B cell (primary cell): ENCODE measurements at regions not wholly inside any gene's neighbourhood (a gene's known extent, or its start where the extent isn't known, plus 50 kb on each side); places are given as distances from the start of the nearest gene placed in this dataset.

Source experiments
- ATAC-seq: fragments of 200-7000 bp; cut with Tn5 transposase; one replicate; pipeline ENCODE4 v1.10.0; 2021; ENCODE audit warnings: low read depth, mild to moderate bottlenecking, moderate number of reproducible peaks, moderate library complexity
- CTCF ChIA-PET: fragments of 350-600 bp; sonication (Branson Sonifier 250); formaldehyde crosslinking; loops from one replicate; lab custom pipeline; 2021; ENCODE audit warnings: antibody characterized with exemption, inconsistent platforms; lab: Charles Lee
- POLR2A ChIA-PET: fragments of 350-600 bp; sonication (Branson Sonifier 250); formaldehyde crosslinking; loops from one replicate; lab custom pipeline; 2021; ENCODE audit warnings: antibody characterized with exemption; lab: Charles Lee
- DNase-seq: peaks from one replicate; pipeline ENCODE4 v3.0.0; 2013
- H2AFZ ChIP-seq: 2 replicates; pipeline ENCODE4 v1.6.1; 2012; ENCODE audit warnings: mild to moderate bottlenecking, low read depth, low read length; ENCODE audit not compliant: insufficient read depth, poor library complexity, severe bottlenecking
- H3K27ac ChIP-seq, 2 donors: 1 replicate in 1 of 2; 2 replicates in 1 of 2; pipeline ENCODE4 v1.5.1; 2012 to 2013; ENCODE audit warnings: low read length in 2 of 2, mild to moderate bottlenecking in 2 of 2, moderate library complexity in 1 of 2
- H3K27me3 ChIP-seq, 4 experiments: fragments of 200-600 bp in 1 of 4; sonication (generic) in 1 of 4; replicated peaks in 1 of 4; 1 replicate in 2 of 4; 2 replicates in 2 of 4; pipeline versions ENCODE4 v1.6.1 to v1.7.0; 2013 to 2016; ENCODE audit warnings: low read length in 3 of 4, mild to moderate bottlenecking in 2 of 4, mixed read lengths in 1 of 4, moderate library complexity in 1 of 4; ENCODE audit not compliant: insufficient read depth in 4 of 4, control insufficient read depth in 3 of 4; ENCODE audit errors: control extremely low read depth in 1 of 4
- H3K36me3 ChIP-seq, 2 experiments: replicated peaks in 1 of 2; 1 replicate in 1 of 2; 2 replicates in 1 of 2; pipeline versions ENCODE4 v1.6.1 to v1.7.1; 2013; ENCODE audit warnings: low read length in 1 of 2; ENCODE audit not compliant: insufficient read depth in 2 of 2, control insufficient read depth in 1 of 2; ENCODE audit errors: control extremely low read depth in 1 of 2, extremely low read depth in 1 of 2
- H3K4me1 ChIP-seq, 2 donors: fragments of 200-600 bp in 1 of 2; sonication (generic) in 1 of 2; 1 replicate in 1 of 2; 2 replicates in 1 of 2; pipeline versions ENCODE4 v1.5.1 to v1.6.1; 2013 to 2017; ENCODE audit warnings: low read length in 2 of 2; ENCODE audit not compliant: control insufficient read depth in 2 of 2, insufficient read depth in 2 of 2
- H3K4me2 ChIP-seq: replicated peaks from 2 replicates; pipeline ENCODE3; 2012; ENCODE audit warnings: mild to moderate bottlenecking, low read depth, low read length; ENCODE audit not compliant: poor library complexity, severe bottlenecking
- H3K4me3 ChIP-seq, 5 experiments: fragments of 200-600 bp in 1 of 5; sonication (generic) in 1 of 5; 1 replicate in 3 of 5; 2 replicates in 2 of 5; pipeline versions ENCODE4 v1.5.1 to v1.7.0; 2011 to 2016; ENCODE audit warnings: low read length in 4 of 5, mild to moderate bottlenecking in 4 of 5, low read depth in 2 of 5, control low read depth in 1 of 5, moderate library complexity in 1 of 5; ENCODE audit not compliant: insufficient read depth in 1 of 5; ENCODE audit errors: control extremely low read depth in 1 of 5, extremely low read depth in 1 of 5
- H3K79me2 ChIP-seq: fragments of 200-600 bp; sonication (generic); one replicate; pipeline ENCODE4 v1.6.0; 2016; ENCODE audit warnings: low read length; ENCODE audit not compliant: control insufficient read depth, insufficient read depth
- H3K9ac ChIP-seq: fragments of 200-600 bp; sonication (generic); 2 replicates; pipeline ENCODE4 v1.6.1; 2017; ENCODE audit warnings: mild to moderate bottlenecking, low read length, moderate library complexity
- H3K9me3 ChIP-seq, 3 donors: one replicate each; pipeline versions ENCODE4 v1.6.1 to v1.7.1; 2013; ENCODE audit warnings: low read length in 2 of 3; ENCODE audit not compliant: control insufficient read depth in 2 of 3, insufficient read depth in 1 of 3; ENCODE audit errors: control extremely low read depth in 1 of 3
- H4K20me1 ChIP-seq: 2 replicates; pipeline ENCODE4 v1.6.0; 2012; ENCODE audit warnings: mild to moderate bottlenecking, low read length; ENCODE audit not compliant: insufficient read depth, control insufficient read depth, poor library complexity, severe bottlenecking
- H3K27ac Mint-ChIP-seq: one replicate; pipeline ENCODE4 v1.8.0; 2021; ENCODE audit warnings: mixed read lengths
- H3K27me3 Mint-ChIP-seq: one replicate; pipeline ENCODE4 v1.8.0; 2021; ENCODE audit warnings: mixed read lengths
- H3K4me1 Mint-ChIP-seq: one replicate; pipeline ENCODE4 v1.8.0; 2021; ENCODE audit warnings: mixed read lengths
- H3K4me3 Mint-ChIP-seq: one replicate; pipeline ENCODE4 v1.8.0; 2021; ENCODE audit warnings: mixed read lengths
- H3K9me3 Mint-ChIP-seq: one replicate; pipeline ENCODE4 v1.8.0; 2022; ENCODE audit warnings: mixed read lengths; ENCODE audit not compliant: insufficient read depth
- EZH2 ChIP-seq: IDR thresholded peaks from 2 replicates; pipeline ENCODE4 v1.6.1; 2012; ENCODE audit warnings: borderline replicate concordance, low read depth, mild to moderate bottlenecking, moderate library complexity, low read length; ENCODE audit not compliant: insufficient read depth, poor library complexity, severe bottlenecking
- WGBS: methylation state at CpG from one replicate; pipeline ENCODE4 v1.1.5; 2013; ENCODE audit warnings: missing lambda C conversion rate; ENCODE audit not compliant: insufficient coverage; 5-methylcytosine and 5-hydroxymethylcytosine counted together
- intact Hi-C: fragments of 100-400 bp; cut with micrococcal nuclease; formaldehyde crosslinking; loops from one replicate; pipeline ENCODE4 v1.10.0; 2022
- TF ChIP-seq, protein P1 (sequence below): fragments of 200-600 bp; IDR thresholded peaks from one replicate; pipeline ENCODE4 v1.8.0; 2022; ENCODE audit warnings: antibody characterized with exemption, mild to moderate bottlenecking

DNA sequence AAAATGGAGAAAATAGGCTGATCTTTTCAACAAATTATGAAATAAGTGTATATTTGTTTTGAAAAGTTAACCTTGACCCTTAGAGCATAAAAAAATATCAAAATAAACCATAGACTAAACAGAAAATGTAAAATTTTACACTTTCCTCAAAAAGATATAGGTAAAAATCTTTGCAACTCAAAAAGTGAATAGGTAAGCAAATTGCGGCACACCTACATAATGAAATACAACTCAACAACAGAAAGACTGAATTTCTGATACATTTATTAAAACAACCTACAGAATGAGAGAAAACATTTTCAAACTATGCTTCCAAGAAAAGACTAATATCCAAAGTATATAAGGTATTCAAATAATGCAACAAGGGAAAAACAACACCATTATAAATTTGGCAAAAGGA, 425.7 kb upstream of the KHDRBS2 start:
- peaks cover 0 to 11% (median 0%) of the 10 kb centered on the region in 3 donors for H3K9me3 ChIP-seq
- Mint-ChIP-seq H3K27ac (no peak overlapping the region), H3K9me3 (no peaks in the 10 kb centered on the region), H3K4me3 (no peak overlapping the region), H3K27me3 (no peaks in the 10 kb centered on the region), H3K4me1 (no peaks in the 10 kb centered on the region)
- no peak for ATAC-seq
- no peaks in the 10 kb centered on the region for H3K79me2 ChIP-seq
- no peaks in the 10 kb centered on the region for H3K27me3 ChIP-seq
- TF ChIP-seq, protein P1, sequence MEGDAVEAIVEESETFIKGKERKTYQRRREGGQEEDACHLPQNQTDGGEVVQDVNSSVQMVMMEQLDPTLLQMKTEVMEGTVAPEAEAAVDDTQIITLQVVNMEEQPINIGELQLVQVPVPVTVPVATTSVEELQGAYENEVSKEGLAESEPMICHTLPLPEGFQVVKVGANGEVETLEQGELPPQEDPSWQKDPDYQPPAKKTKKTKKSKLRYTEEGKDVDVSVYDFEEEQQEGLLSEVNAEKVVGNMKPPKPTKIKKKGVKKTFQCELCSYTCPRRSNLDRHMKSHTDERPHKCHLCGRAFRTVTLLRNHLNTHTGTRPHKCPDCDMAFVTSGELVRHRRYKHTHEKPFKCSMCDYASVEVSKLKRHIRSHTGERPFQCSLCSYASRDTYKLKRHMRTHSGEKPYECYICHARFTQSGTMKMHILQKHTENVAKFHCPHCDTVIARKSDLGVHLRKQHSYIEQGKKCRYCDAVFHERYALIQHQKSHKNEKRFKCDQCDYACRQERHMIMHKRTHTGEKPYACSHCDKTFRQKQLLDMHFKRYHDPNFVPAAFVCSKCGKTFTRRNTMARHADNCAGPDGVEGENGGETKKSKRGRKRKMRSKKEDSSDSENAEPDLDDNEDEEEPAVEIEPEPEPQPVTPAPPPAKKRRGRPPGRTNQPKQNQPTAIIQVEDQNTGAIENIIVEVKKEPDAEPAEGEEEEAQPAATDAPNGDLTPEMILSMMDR, result no peak
- TF ChIP-seq EZH2, result no peak
- no peak overlapping the region for H3K27ac ChIP-seq
- POLR2A ChIA-PET, result no interaction called here
- DNase-seq, result no peak
- WGBS, result no CpG with 5 or more reads among the region's 1 CpG
- no peak overlapping the region for H3K4me3 ChIP-seq
- H2AFZ ChIP-seq, result no peak overlapping the region
- H3K36me3 ChIP-seq, result no peaks in the 10 kb centered on the region
- intact Hi-C loops, result no loop called here
- no peaks in the 10 kb centered on the region for H4K20me1 ChIP-seq
- CTCF ChIA-PET, result no interaction called here
- no peak overlapping the region for H3K4me2 ChIP-seq
- no peak overlapping the region for H3K9ac ChIP-seq
- H3K4me1 ChIP-seq, result no peaks in the 10 kb centered on the region

DNA sequence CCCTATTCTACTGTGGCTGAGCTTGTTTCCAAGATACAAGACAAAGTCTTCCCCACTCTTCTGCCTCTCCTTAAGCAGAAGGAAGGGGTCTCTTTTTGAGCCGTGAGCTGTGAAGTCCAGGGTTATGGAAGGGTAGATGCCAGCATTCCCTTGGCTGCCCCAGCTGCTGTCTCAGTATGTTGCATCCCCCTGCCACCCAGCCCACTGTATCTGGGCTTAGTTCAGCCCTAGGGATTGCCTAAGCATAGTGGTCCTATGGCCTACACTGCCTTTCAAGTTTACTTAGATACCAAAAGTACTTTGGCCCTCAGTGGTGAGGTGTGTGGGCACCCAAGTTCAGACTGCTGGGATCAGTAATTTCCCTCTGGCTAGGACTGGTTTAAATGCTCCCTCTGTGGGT, 421.9 kb upstream of the KHDRBS2 start:
- Histone ChIP-seq H3K36me3 (no peaks in the 10 kb centered on the region), H3K4me2 (no peak overlapping the region), H3K27ac (no peak overlapping the region), H3K27me3 (no peaks in the 10 kb centered on the region), H4K20me1 (no peaks in the 10 kb centered on the region), H3K4me3 (no peak overlapping the region), H3K9ac (no peak overlapping the region), H3K79me2 (no peaks in the 10 kb centered on the region), H3K4me1 (no peaks in the 10 kb centered on the region), H2AFZ (no peak overlapping the region), H3K9me3 (peaks cover 0 to 11% (median 0%) of the 10 kb centered on the region in 3 donors)
- intact Hi-C loops, result no loop called here
- ATAC-seq, result no peak
- no peak for TF ChIP-seq EZH2
- CTCF ChIA-PET, result no interaction called here
- DNase-seq, result no peak
- H3K4me1 Mint-ChIP-seq, result no peaks in the 10 kb centered on the region
- H3K27me3 Mint-ChIP-seq, result no peaks in the 10 kb centered on the region
- no peak overlapping the region for H3K4me3 Mint-ChIP-seq
- POLR2A ChIA-PET, result no interaction called here
- H3K27ac Mint-ChIP-seq, result no peak overlapping the region
- WGBS, result no CpG with 5 or more reads among the region's 1 CpG
- H3K9me3 Mint-ChIP-seq, result no peaks in the 10 kb centered on the region
